Tibial nerve (tissue), 4 donors: ENCODE measurements at regions not wholly inside any gene's neighbourhood (a gene's known extent, or its start where the extent isn't known, plus 50 kb on each side); places are given as distances from the start of the nearest gene placed in this dataset.

Experiments used
- DNase-seq, 2 donors: peaks; one replicate each; pipeline ENCODE4 v3.0.0-alpha.2; 2019; ENCODE audit warnings: low spot score in 2 of 2
- H3K27ac ChIP-seq, 4 donors: fragments of 200-600 bp; sonication (generic) in 3 of 4; one replicate each; pipeline ENCODE4 v1.5.1; 2017 to 2019; ENCODE audit warnings: mild to moderate bottlenecking in 1 of 4
- H3K27me3 ChIP-seq, 2 donors: fragments of 200-600 bp; sonication (generic) in 1 of 2; one replicate each; pipeline versions ENCODE4 v1.5.1 to v1.6.0; 2017 to 2019
- H3K36me3 ChIP-seq, 3 donors: fragments of 200-600 bp; sonication (generic); one replicate each; pipeline ENCODE4 v1.5.1; 2018 to 2019
- H3K4me1 ChIP-seq, 4 donors: fragments of 200-600 bp; sonication (generic) in 3 of 4; one replicate each; pipeline ENCODE4 v1.5.1; 2017 to 2019
- H3K4me3 ChIP-seq, 4 donors: fragments of 200-600 bp; sonication (generic) in 3 of 4; one replicate each; pipeline ENCODE4 v1.5.1; 2017 to 2019; ENCODE audit warnings: mild to moderate bottlenecking in 1 of 4, moderate library complexity in 1 of 4
- H3K9me3 ChIP-seq, 4 donors: fragments of 200-600 bp; sonication (generic) in 3 of 4; one replicate each; pipeline ENCODE4 v1.5.1; 2017 to 2019
- CTCF ChIP-seq, 5 experiments: fragments of 200-600 bp in 3 of 5; fragments of 450-650 bp in 2 of 5; sonication (generic) in 3 of 5; IDR thresholded peaks; one replicate each; pipeline ENCODE4 v1.5.1; 2016 to 2019; ENCODE audit warnings: antibody characterized with exemption in 5 of 5, mild to moderate bottlenecking in 3 of 5, moderate library complexity in 2 of 5
- EP300 ChIP-seq, 2 donors: sonication (generic); formaldehyde crosslinking; IDR thresholded peaks; one replicate each; pipeline ENCODE4 v1.6.1; 2017; ENCODE audit warnings: antibody characterized with exemption in 2 of 2, mild to moderate bottlenecking in 1 of 2
- POLR2A ChIP-seq, 2 donors: fragments of 450-650 bp; IDR thresholded peaks; one replicate each; pipeline ENCODE4 v1.6.1; 2017; ENCODE audit warnings: antibody characterized with exemption in 2 of 2, mild to moderate bottlenecking in 2 of 2, moderate library complexity in 2 of 2
- WGBS, 2 donors: methylation state at CpG; one replicate each; pipeline ENCODE4 v1.1.5; 2018; 5-methylcytosine and 5-hydroxymethylcytosine counted together

- DNase-seq, result no peak
- no peak overlapping the region for H3K27ac ChIP-seq
- no peaks in the 10 kb centered on the region for H3K27me3 ChIP-seq
- TF ChIP-seq POLR2A (IDR thresholded peaks at IDR 0.05) (no peak), CTCF (IDR thresholded peaks at IDR 0.05) (no peak), EP300 (IDR thresholded peaks at IDR 0.05) (no peak)
- 92 to 97% methylated on average over 4 of the region's 4 CpGs for WGBS, 2 donors
- H3K9me3 ChIP-seq, result no peaks in the 10 kb centered on the region
- no peaks in the 10 kb centered on the region for H3K4me1 ChIP-seq
- H3K36me3 ChIP-seq, result no peaks in the 10 kb centered on the region
- no peak overlapping the region for H3K4me3 ChIP-seq
Measured at GRCh38 chr3:130227540-130227939, 117.9 kb upstream of the COL6A5 start.

GRCh38 chr3:130242850-130243569 is 102.5 kb upstream of the COL6A5 start:
- WGBS, 2 donors, result 45% methylated on average over 3 of the region's 3 CpGs
- Histone ChIP-seq H3K4me1 (no peaks in the 10 kb centered on the region), H3K36me3 (no peaks in the 10 kb centered on the region), H3K4me3 (no peak overlapping the region), H3K27ac (no peak overlapping the region), H3K27me3 (no peaks in the 10 kb centered on the region), H3K9me3 (no peaks in the 10 kb centered on the region)
- TF ChIP-seq EP300 (IDR thresholded peaks at IDR 0.05), result no peak
- no peak for TF ChIP-seq CTCF (IDR thresholded peaks at IDR 0.05)
- TF ChIP-seq POLR2A (IDR thresholded peaks at IDR 0.05), result no peak
- no peak for DNase-seq

- Histone ChIP-seq H3K27me3 (no peaks in the 10 kb centered on the region), H3K36me3 (no peaks in the 10 kb centered on the region), H3K4me3 (no peak overlapping the region), H3K4me1 (no peaks in the 10 kb centered on the region), H3K27ac (no peak overlapping the region), H3K9me3 (no peaks in the 10 kb centered on the region)
- TF ChIP-seq EP300 (IDR thresholded peaks at IDR 0.05), result no peak
- TF ChIP-seq POLR2A (IDR thresholded peaks at IDR 0.05), result no peak
- TF ChIP-seq CTCF (IDR thresholded peaks at IDR 0.05), result no peak
- DNase-seq, result no peak
Measured at GRCh38 chr3:130243808-130244207, 101.7 kb upstream of the COL6A5 start.

- DNase-seq, result no peak
- WGBS, 2 donors, result 86 to 87% methylated on average over 11 to 12 of the region's 12 CpGs
- no peak overlapping the region for H3K27ac ChIP-seq
- no peaks in the 10 kb centered on the region for H3K4me1 ChIP-seq
- H3K9me3 ChIP-seq, result no peaks in the 10 kb centered on the region
- H3K36me3 ChIP-seq, result no peaks in the 10 kb centered on the region
- TF ChIP-seq POLR2A (IDR thresholded peaks at IDR 0.05) (no peak), CTCF (IDR thresholded peaks at IDR 0.05) (no peak), EP300 (IDR thresholded peaks at IDR 0.05) (no peak)
- H3K27me3 ChIP-seq, result no peaks in the 10 kb centered on the region
- H3K4me3 ChIP-seq, result no peak overlapping the region
Measured at GRCh38 chr3:130250982-130251381, 94.5 kb upstream of the COL6A5 start.

- no peak for DNase-seq
- Histone ChIP-seq H3K4me1 (peaks cover 0 to 5% (median 0%) of the 10 kb centered on the region in 4 donors), H3K27ac (no peak overlapping the region), H3K27me3 (no peaks in the 10 kb centered on the region), H3K4me3 (no peak overlapping the region), H3K36me3 (no peaks in the 10 kb centered on the region), H3K9me3 (no peaks in the 10 kb centered on the region)
- 90 to 91% methylated on average over 1 of the region's 1 CpG for WGBS, 2 donors
- TF ChIP-seq EP300 (IDR thresholded peaks at IDR 0.05) (no peak), CTCF (IDR thresholded peaks at IDR 0.05) (no peak), POLR2A (IDR thresholded peaks at IDR 0.05) (no peak)
Measured at GRCh38 chr3:130255442-130255841, 90.0 kb upstream of the COL6A5 start.
